NT2/D1 (cell line): ENCODE measurements at regions not wholly inside any gene's neighbourhood (a gene's known extent, or its start where the extent isn't known, plus 50 kb on each side); places are given as distances from the start of the nearest gene placed in this dataset.

Source experiments
- SUZ12 ChIP-seq: IDR thresholded peaks from 2 replicates; pipeline ENCODE4 v1.6.1; 2011; ENCODE audit not compliant: insufficient read length, insufficient read depth; ENCODE audit errors: extremely low read depth
- YY1 ChIP-seq: IDR thresholded peaks from 2 replicates; pipeline ENCODE4 v1.6.1; 2011; ENCODE audit not compliant: insufficient read length, insufficient read depth
- ZNF274 ChIP-seq: IDR thresholded peaks from 2 replicates; pipeline ENCODE4 v1.6.1; 2011; ENCODE audit warnings: mild to moderate bottlenecking, low read depth, low read length

GRCh38 chr2:36069074-36069473 lies 286.5 kb upstream of the CRIM1 start:
- TF ChIP-seq SUZ12 (no peak), YY1 (no peak), ZNF274 (no peak)
